ENCODE measurements at regions not wholly inside any gene's neighbourhood (a gene's known extent, or its start where the extent isn't known, plus 50 kb on each side); places are given as distances from the start of the nearest gene placed in this dataset.

- intact Hi-C loops (cut with micrococcal nuclease) (no loop called here), in situ Hi-C loops (cut with MboI) (loop anchor here (25.0 kb wide), 1 partner anchor 134 kb away; no protein-coding TSS in a partner anchor)
- H3K4me1 ChIP-seq (replicated peaks in 1 of 2; ENCODE audit: control insufficient read depth in 2 of 2, insufficient read depth in 2 of 2, low read length in 2 of 2) = peaks cover 0 to 8% of the 10 kb centered on the region in 2 experiments; a peak in 2 of 5 replicates
- peaks cover 26% of the 10 kb centered on the region for H3K79me2 ChIP-seq (ENCODE audit: control insufficient read depth, insufficient read depth, low read length)
- CTCF ChIA-PET (ENCODE audit: low intra/inter-chr PET ratio) = no interaction called here
- H4K20me1 ChIP-seq (replicated peaks; ENCODE audit: control insufficient read depth, insufficient read depth, low read length) = no peaks in the 10 kb centered on the region
- H3K4me3 ChIP-seq = no peak overlapping the region
- no peak for FAIRE-seq
- no TSS peak for BruUV-seq (replicated peaks)
- POLR2A ChIA-PET = interaction anchor here (0.6 kb wide), 1 partner anchor 7 kb away, joined by 3 read pairs; no protein-coding TSS in a partner anchor
- no peaks in the 10 kb centered on the region for H3K27me3 ChIP-seq (ENCODE audit: control insufficient read depth in 2 of 2, insufficient read depth in 2 of 2, low read length in 2 of 2)
- no peak for DNase-seq (ENCODE audit: extremely low read depth in 1 of 4, low spot score in 3 of 4)
- 72% methylated on average over 3 of the region's 3 CpGs for WGBS (ENCODE audit: insufficient coverage, low coverage, missing lambda C conversion rate)
- no peak overlapping the region for H2AFZ ChIP-seq (ENCODE audit: low read depth, low read length)
- H3K9ac ChIP-seq (ENCODE audit: insufficient read depth in 1 of 2, low read depth in 2 of 2, low read length in 2 of 2) = no peak overlapping the region
- 0 out of 3 replicates have a peak, but pooled peaks cover 2% of the 10 kb centered on the region for H3K36me3 ChIP-seq (ENCODE audit: control insufficient read depth, insufficient read depth, low read length)
- H3K27ac ChIP-seq (ENCODE audit: extremely low read depth, low read depth, low read length) = no peak overlapping the region
- ATAC-seq = no peak
- no peaks in the 10 kb centered on the region for H3K9me1 ChIP-seq (ENCODE audit: control insufficient read depth, insufficient read depth, low read length)
- H3K9me3 ChIP-seq (replicated peaks; ENCODE audit: control insufficient read depth, insufficient read depth, low read depth, low read length) = no peaks in the 10 kb centered on the region
- H3K4me2 ChIP-seq (ENCODE audit: insufficient read depth, low read length) = no peak overlapping the region
- TF ChIP-seq FOXK2 (conservative IDR thresholded peaks at IDR 0.05 in 1 of 2, IDR thresholded peaks at IDR 0.05 in 1 of 2; ENCODE audit: low read depth in 2 of 2) (no peak), SIN3A (IDR thresholded peaks at IDR 0.05; ENCODE audit: borderline replicate concordance in 2 of 2, control insufficient read depth in 1 of 2, low read depth in 2 of 2, low read length in 2 of 2) (no peak), ZKSCAN3 (CRISPR knock-in tag; IDR thresholded peaks at IDR 0.05) (no peak), CEBPG (CRISPR knock-in tag; IDR thresholded peaks at IDR 0.05) (no peak), CEBPG (tag; conservative IDR thresholded peaks at IDR 0.05 in 1 of 2, IDR thresholded peaks at IDR 0.05 in 1 of 2) (no peak), ZNF609 (CRISPR knock-in tag; IDR thresholded peaks at IDR 0.05; ENCODE audit: borderline replicate concordance) (no peak), SRSF1 (IDR thresholded peaks at IDR 0.05; ENCODE audit: low read depth, low read length) (no peak), CBX1 (IDR thresholded peaks at IDR 0.05; ENCODE audit: low read depth) (no peak), HSF4 (CRISPR knock-in tag; IDR thresholded peaks at IDR 0.05; ENCODE audit: borderline replicate concordance) (no peak), ZNF124 (CRISPR knock-in tag; IDR thresholded peaks at IDR 0.05) (no peak), MTA3 (IDR thresholded peaks at IDR 0.05; ENCODE audit: borderline replicate concordance) (no peak), E2F5 (CRISPR knock-in tag; IDR thresholded peaks at IDR 0.05) (no peak), ZNF778 (CRISPR knock-in tag; IDR thresholded peaks at IDR 0.05) (no peak), SPI1 (IDR thresholded peaks at IDR 0.05; ENCODE audit: borderline replicate concordance, low read depth, low read length) (no peak), ZNF316 (IDR thresholded peaks at IDR 0.05) (peak; percentile 79), KDM4B (IDR thresholded peaks at IDR 0.05; ENCODE audit: borderline replicate concordance in 2 of 2, low read depth in 1 of 2) (no peak), ZNF586 (CRISPR knock-in tag; conservative IDR thresholded peaks at IDR 0.05) (no peak), NCOR1 (IDR thresholded peaks at IDR 0.05) (no peak), CHD1 (IDR thresholded peaks at IDR 0.05; ENCODE audit: low read length) (no peak), DACH1 (IDR thresholded peaks at IDR 0.05; ENCODE audit: partially characterized antibody) (no peak)
Measured at GRCh38 chr7:65746398-65746669, 126.5 kb upstream of the VKORC1L1 start.

All from K562 (cell line).